SK-N-SH (cell line): ENCODE measurements at regions not wholly inside any gene's neighbourhood (a gene's known extent, or its start where the extent isn't known, plus 50 kb on each side); places are given as distances from the start of the nearest gene placed in this dataset.

Source experiments
- CTCF ChIP-seq: fragments of 200-600 bp; sonication (generic); IDR thresholded peaks from 2 replicates; pipeline ENCODE4 v1.6.1; 2017; ENCODE audit warnings: antibody characterized with exemption, mild to moderate bottlenecking, moderate library complexity
- SIN3A ChIP-seq: IDR thresholded peaks from 2 replicates; pipeline ENCODE4 v1.6.1; 2012; ENCODE audit warnings: low read depth, mild to moderate bottlenecking, low read length, moderate library complexity, borderline replicate concordance

GRCh38 chr16:7177875-7178274 lies 154.8 kb upstream of the RBFOX1 start:
- no peak for TF ChIP-seq SIN3A
- no peak for TF ChIP-seq CTCF
